ENCODE measurements at regions not wholly inside any gene's neighbourhood (a gene's known extent, or its start where the extent isn't known, plus 50 kb on each side); places are given as distances from the start of the nearest gene placed in this dataset.

DNA sequence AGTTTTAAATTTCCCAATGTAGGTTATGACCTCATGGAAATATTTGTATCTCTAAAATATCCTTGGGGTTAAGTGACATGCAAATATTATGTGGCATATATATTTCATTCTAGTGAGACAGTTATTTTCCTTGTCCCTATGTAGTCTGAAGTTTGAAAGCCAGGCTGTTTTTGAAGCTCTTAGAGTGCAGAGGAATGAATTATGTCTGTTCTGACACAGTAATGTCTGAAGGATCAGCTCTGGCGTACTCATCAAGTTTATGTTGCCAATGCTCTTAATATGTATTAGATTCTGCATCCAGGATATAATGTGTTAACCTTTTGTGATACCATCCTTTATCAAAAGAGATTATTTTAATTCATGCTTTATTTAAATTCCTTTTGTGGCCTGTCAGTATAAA is 355.8 kb downstream of the PCDH7 start:
- Histone ChIP-seq H3K27ac (ENCODE audit: low read depth in 1 of 2, low read length in 2 of 2) (no peak overlapping the region), H3K9me3 (replicated peaks in 1 of 2; ENCODE audit: control insufficient read depth in 1 of 2, insufficient read depth in 1 of 2, low read length in 2 of 2) (no peaks in the 10 kb centered on the region), H3K27me3 (ENCODE audit: control insufficient read depth in 2 of 2, insufficient read depth in 2 of 2, low read length in 2 of 2) (no peaks in the 10 kb centered on the region), H3K36me3 (replicated peaks in 1 of 2; ENCODE audit: control insufficient read depth in 1 of 2, insufficient read depth in 2 of 2, low read length in 2 of 2) (no peaks in the 10 kb centered on the region), H2AFZ (ENCODE audit: insufficient read depth, low read depth, low read length, poor library complexity, severe bottlenecking) (no peak overlapping the region), H4K20me1 (ENCODE audit: insufficient read depth, low read length) (no peaks in the 10 kb centered on the region), H3K4me1 (ENCODE audit: control insufficient read depth in 1 of 2, insufficient read depth in 2 of 2, low read length in 2 of 2) (no peaks in the 10 kb centered on the region), H3K9ac (ENCODE audit: insufficient read depth, low read length, poor library complexity, severe bottlenecking) (no peak overlapping the region), H3K79me2 (ENCODE audit: insufficient read depth, low read length) (no peaks in the 10 kb centered on the region), H3K4me3 (replicated peaks in 1 of 3; ENCODE audit: low read depth in 2 of 3, low read length in 3 of 3) (no peak overlapping the region), H3K4me2 (replicated peaks; ENCODE audit: extremely low read depth, low read length, poor library complexity, severe bottlenecking) (no peak overlapping the region)
- DNase-seq, result no peak
- Mint-ChIP-seq H3K27me3 (ENCODE audit: low read depth in 3 of 3) (peaks cover 0 to 2% (median 0%) of the 10 kb centered on the region in 3 donors), H3K27ac (no peak overlapping the region), H3K4me3 (no peak overlapping the region), H3K36me3 (no peaks in the 10 kb centered on the region), H3K4me1 (no peaks in the 10 kb centered on the region), H3K9me3 (peaks cover 0 to 6% (median 0%) of the 10 kb centered on the region in 7 donors)
- intact Hi-C loops (cut with micrococcal nuclease), result no loop called here
- TF ChIP-seq, protein P1, sequence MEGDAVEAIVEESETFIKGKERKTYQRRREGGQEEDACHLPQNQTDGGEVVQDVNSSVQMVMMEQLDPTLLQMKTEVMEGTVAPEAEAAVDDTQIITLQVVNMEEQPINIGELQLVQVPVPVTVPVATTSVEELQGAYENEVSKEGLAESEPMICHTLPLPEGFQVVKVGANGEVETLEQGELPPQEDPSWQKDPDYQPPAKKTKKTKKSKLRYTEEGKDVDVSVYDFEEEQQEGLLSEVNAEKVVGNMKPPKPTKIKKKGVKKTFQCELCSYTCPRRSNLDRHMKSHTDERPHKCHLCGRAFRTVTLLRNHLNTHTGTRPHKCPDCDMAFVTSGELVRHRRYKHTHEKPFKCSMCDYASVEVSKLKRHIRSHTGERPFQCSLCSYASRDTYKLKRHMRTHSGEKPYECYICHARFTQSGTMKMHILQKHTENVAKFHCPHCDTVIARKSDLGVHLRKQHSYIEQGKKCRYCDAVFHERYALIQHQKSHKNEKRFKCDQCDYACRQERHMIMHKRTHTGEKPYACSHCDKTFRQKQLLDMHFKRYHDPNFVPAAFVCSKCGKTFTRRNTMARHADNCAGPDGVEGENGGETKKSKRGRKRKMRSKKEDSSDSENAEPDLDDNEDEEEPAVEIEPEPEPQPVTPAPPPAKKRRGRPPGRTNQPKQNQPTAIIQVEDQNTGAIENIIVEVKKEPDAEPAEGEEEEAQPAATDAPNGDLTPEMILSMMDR (IDR thresholded peaks at IDR 0.05), result no peak
- no CpG with 5 or more reads among the region's 1 CpG for WGBS (ENCODE audit: insufficient coverage)

DNA sequence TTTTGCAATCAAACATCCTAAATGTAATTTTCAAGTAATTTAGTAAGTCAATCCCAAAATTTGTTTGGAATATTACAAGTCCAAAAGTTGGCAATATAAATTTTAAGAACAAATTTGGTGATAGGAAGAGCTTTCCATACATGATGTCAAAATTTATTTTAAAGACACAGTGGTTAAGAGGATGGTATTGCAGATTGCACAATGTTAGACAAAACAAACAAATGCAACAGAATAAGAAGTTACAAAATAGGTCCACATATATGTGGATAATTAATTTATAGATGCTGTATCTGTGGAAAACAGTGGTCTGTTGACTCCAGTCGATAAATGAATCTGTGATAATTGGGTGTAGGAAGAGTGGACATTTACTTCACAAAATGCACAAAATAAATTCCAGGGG is 358.5 kb downstream of the PCDH7 start:
- WGBS (ENCODE audit: insufficient coverage), result no CpG with 5 or more reads among the region's 1 CpG
- Histone ChIP-seq H3K36me3 (replicated peaks in 1 of 2; ENCODE audit: control insufficient read depth in 1 of 2, insufficient read depth in 2 of 2, low read length in 2 of 2) (no peaks in the 10 kb centered on the region), H3K4me1 (ENCODE audit: control insufficient read depth in 1 of 2, insufficient read depth in 2 of 2, low read length in 2 of 2) (no peaks in the 10 kb centered on the region), H3K9ac (ENCODE audit: insufficient read depth, low read length, poor library complexity, severe bottlenecking) (no peak overlapping the region), H3K27ac (ENCODE audit: low read depth in 1 of 2, low read length in 2 of 2) (no peak overlapping the region), H3K4me3 (replicated peaks in 1 of 3; ENCODE audit: low read depth in 2 of 3, low read length in 3 of 3) (no peak overlapping the region), H3K9me3 (replicated peaks in 1 of 2; ENCODE audit: control insufficient read depth in 1 of 2, insufficient read depth in 1 of 2, low read length in 2 of 2) (no peaks in the 10 kb centered on the region), H4K20me1 (ENCODE audit: insufficient read depth, low read length) (no peaks in the 10 kb centered on the region), H2AFZ (ENCODE audit: insufficient read depth, low read depth, low read length, poor library complexity, severe bottlenecking) (no peak overlapping the region), H3K27me3 (ENCODE audit: control insufficient read depth in 2 of 2, insufficient read depth in 2 of 2, low read length in 2 of 2) (no peaks in the 10 kb centered on the region), H3K4me2 (replicated peaks; ENCODE audit: extremely low read depth, low read length, poor library complexity, severe bottlenecking) (no peak overlapping the region), H3K79me2 (ENCODE audit: insufficient read depth, low read length) (no peaks in the 10 kb centered on the region)
- Mint-ChIP-seq H3K4me3 (no peak overlapping the region), H3K4me1 (no peaks in the 10 kb centered on the region), H3K27me3 (ENCODE audit: low read depth in 3 of 3) (peaks cover 0 to 2% (median 0%) of the 10 kb centered on the region in 3 donors), H3K36me3 (no peaks in the 10 kb centered on the region), H3K9me3 (peaks cover 0 to 10% (median 0%) of the 10 kb centered on the region in 7 donors), H3K27ac (no peak overlapping the region)
- intact Hi-C loops (cut with micrococcal nuclease), result no loop called here
- DNase-seq, result no peak
- TF ChIP-seq, protein P1 (IDR thresholded peaks at IDR 0.05), result no peak
